ENCODE measurements at regions not wholly inside any gene's neighbourhood (a gene's known extent, or its start where the extent isn't known, plus 50 kb on each side); places are given as distances from the start of the nearest gene placed in this dataset.

DNA sequence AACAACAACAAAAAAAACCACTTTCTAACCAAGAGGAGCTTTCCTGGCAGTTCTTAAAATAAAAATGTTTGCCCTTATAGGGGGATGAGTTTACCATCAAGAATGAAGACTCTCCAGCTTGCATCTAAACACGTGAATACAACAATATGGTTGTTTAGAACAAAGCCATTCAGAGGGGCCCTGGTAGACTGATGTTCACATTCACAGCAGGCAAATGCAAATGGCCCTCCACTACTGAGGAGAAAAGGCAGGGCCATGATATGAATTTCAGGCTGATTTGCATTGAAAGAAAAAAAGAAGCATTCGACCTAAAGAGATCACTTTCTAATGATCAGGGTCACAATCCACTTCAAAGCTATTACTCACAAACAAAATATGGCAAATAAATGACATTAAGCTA is 65.3 kb upstream of the OTOS start:
- Histone ChIP-seq H3K27me3 (no peaks in the 10 kb centered on the region), H3K36me3 (no peaks in the 10 kb centered on the region), H3K27ac (no peak overlapping the region), H3K4me1 (no peaks in the 10 kb centered on the region), H3K9me3 (no peaks in the 10 kb centered on the region), H3K4me3 (no peak overlapping the region)
- TF ChIP-seq POLR2AphosphoS5 (IDR thresholded peaks at IDR 0.05; ENCODE audit: insufficient read depth in 1 of 2, low read depth in 1 of 2) (no peak), POLR2A (IDR thresholded peaks at IDR 0.05) (no peak)
- TF ChIP-seq, protein P1, sequence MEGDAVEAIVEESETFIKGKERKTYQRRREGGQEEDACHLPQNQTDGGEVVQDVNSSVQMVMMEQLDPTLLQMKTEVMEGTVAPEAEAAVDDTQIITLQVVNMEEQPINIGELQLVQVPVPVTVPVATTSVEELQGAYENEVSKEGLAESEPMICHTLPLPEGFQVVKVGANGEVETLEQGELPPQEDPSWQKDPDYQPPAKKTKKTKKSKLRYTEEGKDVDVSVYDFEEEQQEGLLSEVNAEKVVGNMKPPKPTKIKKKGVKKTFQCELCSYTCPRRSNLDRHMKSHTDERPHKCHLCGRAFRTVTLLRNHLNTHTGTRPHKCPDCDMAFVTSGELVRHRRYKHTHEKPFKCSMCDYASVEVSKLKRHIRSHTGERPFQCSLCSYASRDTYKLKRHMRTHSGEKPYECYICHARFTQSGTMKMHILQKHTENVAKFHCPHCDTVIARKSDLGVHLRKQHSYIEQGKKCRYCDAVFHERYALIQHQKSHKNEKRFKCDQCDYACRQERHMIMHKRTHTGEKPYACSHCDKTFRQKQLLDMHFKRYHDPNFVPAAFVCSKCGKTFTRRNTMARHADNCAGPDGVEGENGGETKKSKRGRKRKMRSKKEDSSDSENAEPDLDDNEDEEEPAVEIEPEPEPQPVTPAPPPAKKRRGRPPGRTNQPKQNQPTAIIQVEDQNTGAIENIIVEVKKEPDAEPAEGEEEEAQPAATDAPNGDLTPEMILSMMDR (IDR thresholded peaks at IDR 0.05): no peak
- intact Hi-C loops (cut with DNase I): no loop called here
- no peak for DNase-seq (ENCODE audit: extremely low spot score in 2 of 2)

DNA sequence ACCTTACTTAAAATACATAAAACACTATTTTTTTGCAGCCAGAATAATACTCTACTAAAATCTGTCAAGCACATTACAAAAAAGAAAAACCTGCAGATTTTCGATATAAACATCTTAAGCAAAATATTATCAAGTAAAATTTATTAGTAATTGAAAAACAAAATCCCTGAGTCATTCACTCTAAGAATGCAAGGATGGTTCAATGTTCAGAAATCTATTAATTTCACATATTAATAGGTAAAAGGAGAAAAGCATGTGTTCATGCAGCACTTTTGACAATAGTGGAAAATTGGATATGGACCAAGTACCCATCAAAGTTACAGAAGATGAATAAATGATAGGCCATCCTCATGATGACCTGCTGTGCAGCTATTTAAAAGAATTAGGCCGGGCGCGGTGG is 66.2 kb upstream of the OTOS start:
- no peak for TF ChIP-seq POLR2A (IDR thresholded peaks at IDR 0.05)
- TF ChIP-seq, protein P1 (IDR thresholded peaks at IDR 0.05): no peak
- TF ChIP-seq POLR2AphosphoS5 (IDR thresholded peaks at IDR 0.05; ENCODE audit: insufficient read depth in 1 of 2, low read depth in 1 of 2): no peak
- Histone ChIP-seq H3K27me3 (no peaks in the 10 kb centered on the region), H3K36me3 (no peaks in the 10 kb centered on the region), H3K4me3 (no peak overlapping the region), H3K4me1 (no peaks in the 10 kb centered on the region), H3K9me3 (no peaks in the 10 kb centered on the region), H3K27ac (no peak overlapping the region)
- DNase-seq (ENCODE audit: extremely low spot score in 2 of 2): no peak
- intact Hi-C loops (cut with DNase I): no loop called here

DNA sequence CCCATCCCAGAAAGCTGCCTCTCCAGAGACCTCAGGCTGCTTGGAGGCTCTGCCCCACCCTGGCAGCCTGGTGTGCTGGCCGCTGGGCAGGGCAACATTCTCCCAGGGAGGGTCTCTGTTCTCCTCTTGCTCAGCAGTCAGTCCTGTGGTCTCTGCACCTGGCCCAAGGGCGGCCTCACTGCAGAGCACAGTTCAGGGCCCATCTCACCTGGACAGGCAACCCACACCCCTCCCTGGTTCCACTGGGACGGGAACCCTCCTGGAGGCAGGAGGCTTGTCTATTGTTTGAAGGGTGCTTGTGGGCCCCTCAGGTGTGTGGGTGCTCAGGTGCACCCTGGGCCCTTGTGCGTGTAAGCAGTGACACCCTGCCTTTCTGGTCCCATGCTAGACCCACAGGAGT is 67.2 kb upstream of the OTOS start:
- no peak overlapping the region for H3K4me3 ChIP-seq
- TF ChIP-seq POLR2A (IDR thresholded peaks at IDR 0.05) (no peak), POLR2AphosphoS5 (IDR thresholded peaks at IDR 0.05; ENCODE audit: insufficient read depth in 1 of 2, low read depth in 1 of 2) (no peak)
- TF ChIP-seq, protein P1 (IDR thresholded peaks at IDR 0.05): no peak
- intact Hi-C loops (cut with DNase I): no loop called here
- no peak for DNase-seq (ENCODE audit: extremely low spot score in 2 of 2)
- H3K9me3 ChIP-seq: no peaks in the 10 kb centered on the region
- no peak overlapping the region for H3K27ac ChIP-seq
- no peaks in the 10 kb centered on the region for H3K27me3 ChIP-seq
- H3K36me3 ChIP-seq: no peaks in the 10 kb centered on the region
- no peaks in the 10 kb centered on the region for H3K4me1 ChIP-seq

DNA sequence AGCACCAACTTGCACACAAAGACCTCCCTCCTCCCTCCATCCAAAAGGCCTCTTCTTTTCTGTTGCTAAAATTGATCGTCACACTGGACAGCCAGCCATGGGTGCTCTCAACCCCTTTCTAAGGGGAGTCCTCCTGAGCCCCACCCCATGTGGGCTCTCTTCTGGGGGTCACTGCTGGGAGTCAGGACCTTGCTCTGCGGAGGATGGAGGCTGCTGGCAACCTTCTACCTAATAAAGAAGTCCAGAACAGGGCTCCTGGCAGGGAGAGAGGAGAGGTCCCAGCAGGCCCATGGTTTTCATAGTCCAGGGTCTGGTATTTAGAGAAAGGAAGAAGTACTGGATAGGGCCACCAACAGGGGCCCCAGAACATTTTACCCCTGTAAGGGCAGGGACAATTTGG is 67.6 kb upstream of the OTOS start:
- H3K27me3 ChIP-seq: no peaks in the 10 kb centered on the region

DNA sequence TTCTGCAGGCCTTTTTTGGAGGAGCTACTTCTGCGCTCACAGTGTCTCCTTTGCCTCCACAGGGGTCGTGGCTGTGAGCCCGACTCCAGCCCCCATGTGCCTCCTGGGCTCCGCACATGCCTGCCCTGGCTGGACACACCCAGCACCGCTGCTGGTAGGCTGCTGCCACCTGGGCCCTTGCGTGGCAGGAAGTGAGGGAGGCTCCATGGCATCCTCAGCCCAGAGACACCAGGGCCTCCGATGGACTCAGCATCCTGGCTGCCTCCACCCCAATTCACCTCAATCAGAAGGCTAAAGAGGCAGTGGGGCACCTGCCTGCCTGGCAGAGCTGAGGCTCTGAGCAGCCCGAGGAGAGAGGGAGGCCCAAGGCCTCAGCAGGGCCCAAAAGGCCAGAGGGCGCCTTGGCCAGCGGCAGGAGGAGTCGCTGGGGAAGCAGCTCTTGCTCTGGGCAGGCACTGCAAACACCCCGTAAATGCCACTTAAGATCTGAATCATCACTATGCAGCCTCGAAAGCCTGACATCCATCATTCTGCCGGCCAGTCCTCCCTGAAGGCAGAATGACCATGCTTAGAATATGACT is 68.3 kb upstream of the OTOS start:
- H3K4me3 ChIP-seq: no peak overlapping the region
- DNase-seq (ENCODE audit: extremely low spot score in 2 of 2): no peak
- no peak overlapping the region for H3K27ac ChIP-seq
- no peaks in the 10 kb centered on the region for H3K9me3 ChIP-seq
- no peaks in the 10 kb centered on the region for H3K36me3 ChIP-seq
- intact Hi-C loops (cut with DNase I): no loop called here
- no peaks in the 10 kb centered on the region for H3K4me1 ChIP-seq
- TF ChIP-seq, protein P1 (IDR thresholded peaks at IDR 0.05): no peak
- TF ChIP-seq POLR2AphosphoS5 (IDR thresholded peaks at IDR 0.05; ENCODE audit: insufficient read depth in 1 of 2, low read depth in 1 of 2): no peak
- no peak for TF ChIP-seq POLR2A (IDR thresholded peaks at IDR 0.05)
- no peaks in the 10 kb centered on the region for H3K27me3 ChIP-seq

More for the DNA sequence above, 67.6 kb upstream of the OTOS start:
- TF ChIP-seq POLR2AphosphoS5 (IDR thresholded peaks at IDR 0.05; ENCODE audit: insufficient read depth in 1 of 2, low read depth in 1 of 2) (no peak), POLR2A (IDR thresholded peaks at IDR 0.05) (no peak)
- TF ChIP-seq, protein P1 (IDR thresholded peaks at IDR 0.05): no peak
- intact Hi-C loops (cut with DNase I): no loop called here
- Histone ChIP-seq H3K9me3 (no peaks in the 10 kb centered on the region), H3K4me1 (no peaks in the 10 kb centered on the region), H3K27ac (no peak overlapping the region), H3K4me3 (no peak overlapping the region), H3K36me3 (no peaks in the 10 kb centered on the region)
- DNase-seq (ENCODE audit: extremely low spot score in 2 of 2): no peak
